Ectodermal cell (in vitro differentiated cells): ENCODE measurements at regions not wholly inside any gene's neighbourhood (a gene's known extent, or its start where the extent isn't known, plus 50 kb on each side); places are given as distances from the start of the nearest gene placed in this dataset.
A peak's percentile ranks its signal among the peaks of the same experiment; 100 is the strongest.

Source experiments
- H3K27ac ChIP-seq: 2 replicates; pipeline ENCODE4 v1.7.0; 2013; ENCODE audit warnings: mild to moderate bottlenecking, low read depth, low read length; ENCODE audit not compliant: insufficient read depth, poor library complexity, severe bottlenecking
- H3K27me3 ChIP-seq: 2 replicates; pipeline ENCODE4 v1.7.0; 2013; ENCODE audit warnings: mild to moderate bottlenecking, low read length; ENCODE audit not compliant: insufficient read depth, control insufficient read depth, poor library complexity, severe bottlenecking
- H3K36me3 ChIP-seq: one replicate; pipeline ENCODE4 v1.7.0; 2013; ENCODE audit warnings: low read length; ENCODE audit not compliant: control insufficient read depth, insufficient read depth
- H3K4me1 ChIP-seq: one replicate; pipeline ENCODE4 v1.7.0; 2013; ENCODE audit warnings: low read length; ENCODE audit not compliant: control insufficient read depth, insufficient read depth
- H3K4me3 ChIP-seq: 2 replicates; pipeline ENCODE4 v1.7.0; 2013; ENCODE audit warnings: low read depth, low read length, control low read depth; ENCODE audit not compliant: insufficient read depth
- H3K9me3 ChIP-seq: 2 replicates; pipeline ENCODE4 v1.7.0; 2013; ENCODE audit warnings: mild to moderate bottlenecking, low read length, moderate library complexity; ENCODE audit not compliant: control insufficient read depth
- WGBS, 2 experiments: methylation state at CpG; one replicate each; pipeline ENCODE4 v1.1.7; 2013; ENCODE audit warnings: missing lambda C conversion rate in 2 of 2; 5-methylcytosine and 5-hydroxymethylcytosine counted together

DNA sequence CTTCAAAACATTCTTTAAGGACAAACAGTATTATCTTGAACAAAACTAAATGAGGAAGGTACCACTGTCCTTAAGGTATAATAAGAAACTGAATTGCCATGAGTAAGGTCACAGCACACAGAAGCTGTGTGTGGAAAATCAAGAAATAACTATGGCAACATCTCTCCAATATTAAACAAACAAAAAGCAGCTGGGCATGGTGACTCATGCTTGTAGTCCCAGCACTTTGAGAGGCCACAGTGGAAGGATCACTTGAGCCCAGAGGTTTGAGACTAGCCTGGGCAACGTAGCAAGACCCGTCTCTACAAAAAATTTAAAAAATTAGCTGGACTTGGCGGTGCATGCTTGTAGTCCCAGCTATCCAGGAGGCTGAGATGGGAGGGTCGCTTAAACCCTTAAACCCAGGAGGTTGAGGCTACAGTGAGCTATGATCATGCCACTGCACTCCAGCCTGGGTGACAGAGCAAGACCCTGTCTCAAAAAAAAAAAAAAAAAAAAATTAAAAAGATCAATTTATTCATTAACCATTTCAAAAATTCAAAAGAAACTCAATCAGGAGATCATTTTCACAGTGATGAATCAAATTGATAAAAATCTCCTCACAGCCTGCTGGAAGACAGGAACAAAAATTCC lies 195.4 kb downstream of the SKIDA1 start:
- 94 to 97% methylated on average over 4 of the region's 4 CpGs for WGBS, 2 experiments
- no peaks in the 10 kb centered on the region for H3K27me3 ChIP-seq
- H3K4me1 ChIP-seq, result peaks cover 7% of the 10 kb centered on the region
- no peak overlapping the region for H3K27ac ChIP-seq
- H3K9me3 ChIP-seq, result no peaks in the 10 kb centered on the region
- no peak overlapping the region for H3K4me3 ChIP-seq
- H3K36me3 ChIP-seq, result no peaks in the 10 kb centered on the region

DNA sequence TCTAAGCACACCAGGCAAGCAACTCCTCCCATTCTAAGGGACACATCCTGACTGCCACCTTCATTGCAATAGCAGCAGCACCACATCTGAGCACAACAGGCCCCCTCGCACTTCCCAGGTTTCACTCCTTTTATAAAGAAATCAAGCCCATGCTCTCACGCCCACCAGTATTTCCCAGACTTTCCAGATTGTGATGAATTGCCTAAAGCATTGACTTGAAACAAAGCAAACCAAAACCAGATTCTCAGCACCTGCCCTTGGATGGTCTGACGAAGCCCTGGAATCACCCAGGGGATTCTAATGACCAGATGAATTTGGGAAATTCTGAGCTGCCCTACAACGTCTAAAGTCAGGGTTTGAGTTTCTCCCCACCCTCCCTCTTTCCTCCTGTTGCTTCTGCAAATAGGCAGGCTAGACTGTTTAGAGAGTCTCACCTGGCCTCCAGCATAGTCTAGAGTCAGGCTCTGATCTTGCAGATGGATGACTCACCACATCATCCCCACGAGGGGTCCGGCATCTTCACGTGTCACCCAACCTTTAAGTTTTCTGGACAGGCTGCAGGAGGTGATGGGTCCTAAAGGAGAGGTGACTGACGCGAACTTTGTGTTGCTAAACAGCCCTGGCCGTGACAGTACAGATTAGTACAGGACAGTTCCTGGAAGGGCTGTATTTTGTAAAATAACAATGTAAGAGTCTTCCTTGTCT lies 198.0 kb downstream of the SKIDA1 start:
- Histone ChIP-seq H3K4me3 (no peak overlapping the region), H3K27ac (peak overlapping the region; percentile 3), H3K4me1 (peaks cover 7% of the 10 kb centered on the region), H3K9me3 (no peaks in the 10 kb centered on the region), H3K36me3 (no peaks in the 10 kb centered on the region), H3K27me3 (no peaks in the 10 kb centered on the region)
- WGBS, 2 experiments, result 66 to 76% methylated on average over 10 of the region's 10 CpGs

DNA sequence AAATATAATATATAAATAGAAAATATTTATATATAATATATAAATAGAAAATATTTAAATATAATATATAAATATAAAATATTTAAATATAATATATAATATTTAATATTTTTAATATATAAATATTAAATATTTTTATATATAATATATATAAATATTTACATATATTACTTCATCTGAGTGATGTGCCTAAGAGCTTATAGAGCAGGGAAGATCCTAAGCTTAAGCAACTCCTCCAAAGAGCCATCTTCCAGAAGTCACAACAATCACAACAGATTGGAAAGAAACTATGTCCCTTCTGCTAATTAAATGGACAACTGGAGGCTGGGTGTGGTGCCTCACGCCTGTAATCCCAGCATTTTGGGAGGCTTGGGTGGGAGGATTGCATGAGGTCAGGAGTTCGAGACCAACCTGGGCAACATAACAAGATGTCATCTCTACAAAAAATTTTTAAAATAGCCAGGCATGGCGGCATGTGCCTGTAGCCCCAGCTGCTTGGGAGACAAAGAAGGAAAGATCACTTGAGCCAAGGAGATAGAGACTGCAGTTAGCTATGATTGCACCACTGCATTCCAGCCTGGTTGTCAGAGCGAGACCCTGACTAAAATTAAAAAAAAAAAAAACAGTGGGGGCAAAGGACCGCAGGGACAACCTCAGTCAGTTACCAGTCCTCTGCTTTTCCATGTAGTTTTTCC lies 198.7 kb downstream of the SKIDA1 start:
- 82 to 88% methylated on average over 5 of the region's 5 CpGs for WGBS, 2 experiments
- Histone ChIP-seq H3K9me3 (no peaks in the 10 kb centered on the region), H3K27me3 (no peaks in the 10 kb centered on the region), H3K4me1 (peaks cover 7% of the 10 kb centered on the region), H3K27ac (peak overlapping the region; percentile 3), H3K36me3 (no peaks in the 10 kb centered on the region), H3K4me3 (no peak overlapping the region)

DNA sequence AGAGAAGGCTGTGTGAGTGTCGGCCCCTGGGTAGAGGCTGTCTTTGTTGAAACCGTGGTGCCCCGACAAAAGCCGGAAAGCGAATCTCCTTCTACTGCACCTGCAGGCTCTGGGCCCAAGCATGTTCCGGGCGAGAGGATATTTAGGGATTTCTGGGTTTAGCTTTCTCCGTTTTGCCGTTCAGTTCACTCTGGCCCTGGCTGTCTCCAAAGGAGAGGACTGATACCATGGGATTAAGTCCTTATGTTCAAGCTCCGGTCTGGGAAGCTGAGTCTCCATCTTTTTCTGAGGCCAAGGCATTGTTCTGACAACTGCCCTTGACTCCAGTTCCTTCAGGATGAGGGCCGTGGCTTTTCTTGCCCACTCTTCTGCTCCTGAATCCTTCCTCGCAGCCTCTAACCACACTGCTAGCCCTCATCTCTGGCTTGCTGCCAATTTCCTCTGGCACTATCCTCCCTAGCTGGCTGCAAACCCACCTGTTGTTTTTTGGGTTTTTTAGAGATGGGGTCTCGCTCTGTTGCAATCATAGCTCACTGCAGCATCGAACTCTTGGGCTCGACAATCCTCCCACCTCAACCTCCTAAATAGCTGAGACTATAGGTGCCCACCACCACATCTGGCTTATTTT lies 206.8 kb downstream of the SKIDA1 start:
- Histone ChIP-seq H3K9me3 (no peaks in the 10 kb centered on the region), H3K27ac (no peak overlapping the region), H3K36me3 (no peaks in the 10 kb centered on the region), H3K4me3 (no peak overlapping the region), H3K27me3 (no peaks in the 10 kb centered on the region), H3K4me1 (peaks cover 33% of the 10 kb centered on the region)
- WGBS, 2 experiments, result 80 to 83% methylated on average over 15 of the region's 15 CpGs

DNA sequence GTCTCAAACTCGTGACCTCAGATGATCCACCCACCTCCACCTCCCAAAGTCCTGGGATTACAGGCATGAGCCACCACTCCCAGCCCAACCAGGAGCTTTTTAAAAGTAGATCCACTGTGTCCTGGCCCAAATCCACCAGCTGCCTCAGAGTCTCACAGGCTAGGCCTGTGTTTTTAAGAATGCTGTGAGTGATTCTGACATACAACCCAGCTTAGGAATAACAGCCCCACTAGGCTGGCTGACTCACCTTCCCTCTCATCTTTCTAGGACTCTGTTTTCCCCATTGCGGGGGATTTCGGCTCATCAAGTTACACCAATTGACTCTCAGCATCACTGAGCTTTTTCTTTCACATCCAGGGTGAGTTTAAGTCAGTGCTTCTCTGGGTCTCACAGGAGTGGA lies 207.6 kb downstream of the SKIDA1 start:
- no peaks in the 10 kb centered on the region for H3K36me3 ChIP-seq
- H3K27ac ChIP-seq, result no peak overlapping the region
- H3K27me3 ChIP-seq, result no peaks in the 10 kb centered on the region
- H3K9me3 ChIP-seq, result no peaks in the 10 kb centered on the region
- peaks cover 40% of the 10 kb centered on the region for H3K4me1 ChIP-seq
- H3K4me3 ChIP-seq, result no peak overlapping the region
- WGBS, 2 experiments, result 85 to 91% methylated on average over 3 of the region's 3 CpGs

DNA sequence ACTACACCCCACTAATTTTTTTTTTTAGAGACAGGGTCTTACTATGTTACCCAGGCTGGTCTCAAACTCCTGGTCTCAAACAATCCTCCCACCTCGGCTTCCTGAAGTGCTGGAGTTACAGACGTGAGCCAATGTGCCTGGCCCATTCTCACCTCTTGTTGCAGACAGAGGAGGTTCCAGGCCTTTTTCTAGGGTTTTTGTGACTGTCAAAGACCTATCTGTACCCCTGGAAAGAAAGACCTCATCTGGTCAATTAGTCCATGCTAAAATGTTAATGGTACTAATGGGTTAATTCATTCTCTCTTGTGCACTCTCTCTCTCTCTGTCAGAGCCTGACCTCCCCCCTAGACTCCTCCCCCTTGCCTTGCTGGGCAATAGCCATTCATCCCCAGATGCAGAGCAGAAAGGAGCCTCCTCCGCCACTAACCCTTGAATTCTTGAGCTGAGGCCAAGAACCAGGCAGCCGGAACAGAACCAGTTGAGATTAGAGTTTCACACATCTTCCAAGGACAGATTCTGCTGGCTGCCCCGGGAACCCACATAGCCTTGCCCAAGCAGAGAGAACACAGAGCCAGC lies 209.7 kb downstream of the SKIDA1 start:
- Histone ChIP-seq H3K36me3 (no peaks in the 10 kb centered on the region), H3K4me1 (peaks cover 44% of the 10 kb centered on the region), H3K27me3 (no peaks in the 10 kb centered on the region), H3K9me3 (no peaks in the 10 kb centered on the region), H3K27ac (peak overlapping the region; percentile 84), H3K4me3 (no peak overlapping the region)
- 10 to 13% methylated on average over 5 of the region's 5 CpGs for WGBS, 2 experiments

DNA sequence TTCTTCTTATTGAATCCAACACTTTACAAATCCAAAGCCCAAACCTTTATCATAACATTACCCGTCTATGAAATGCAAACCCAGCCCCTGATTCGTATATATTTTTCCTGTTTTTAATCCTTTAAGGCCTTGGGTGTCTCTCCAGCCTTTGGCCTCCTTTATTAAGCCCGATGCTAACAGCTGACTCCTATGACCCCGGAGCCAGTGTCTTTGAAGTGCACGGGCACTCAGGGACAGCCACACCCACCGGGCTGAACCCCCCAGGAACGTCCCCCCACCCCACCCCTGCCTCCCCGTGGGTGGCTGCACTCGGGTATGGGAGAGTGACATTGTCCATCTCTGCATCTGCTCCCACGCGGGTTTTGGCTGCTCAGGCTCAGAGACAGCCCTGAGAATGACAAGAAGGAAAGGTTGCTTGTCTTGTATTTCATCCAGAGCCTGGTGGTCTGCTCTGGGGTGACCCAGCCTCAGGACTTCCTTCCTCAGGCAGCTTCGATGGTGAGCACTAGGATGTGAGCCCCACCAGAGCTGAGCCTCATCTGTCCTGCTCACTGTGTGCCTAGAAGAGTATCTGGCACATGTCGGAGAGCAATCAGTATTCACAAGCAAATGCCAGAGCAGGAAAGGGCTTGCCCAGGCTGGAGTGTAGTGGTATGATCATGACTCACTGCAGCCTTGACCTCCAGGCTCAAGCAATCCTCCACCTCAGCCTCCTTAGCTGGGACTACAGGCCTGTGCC lies 210.4 kb downstream of the SKIDA1 start:
- H3K4me1 ChIP-seq, result peaks cover 44% of the 10 kb centered on the region
- H3K27me3 ChIP-seq, result no peaks in the 10 kb centered on the region
- no peak overlapping the region for H3K4me3 ChIP-seq
- H3K36me3 ChIP-seq, result no peaks in the 10 kb centered on the region
- WGBS, 2 experiments, result 25% methylated on average over 12 to 13 of the region's 13 CpGs
- peak overlapping the region; percentile 84 for H3K27ac ChIP-seq
- H3K9me3 ChIP-seq, result no peaks in the 10 kb centered on the region

DNA sequence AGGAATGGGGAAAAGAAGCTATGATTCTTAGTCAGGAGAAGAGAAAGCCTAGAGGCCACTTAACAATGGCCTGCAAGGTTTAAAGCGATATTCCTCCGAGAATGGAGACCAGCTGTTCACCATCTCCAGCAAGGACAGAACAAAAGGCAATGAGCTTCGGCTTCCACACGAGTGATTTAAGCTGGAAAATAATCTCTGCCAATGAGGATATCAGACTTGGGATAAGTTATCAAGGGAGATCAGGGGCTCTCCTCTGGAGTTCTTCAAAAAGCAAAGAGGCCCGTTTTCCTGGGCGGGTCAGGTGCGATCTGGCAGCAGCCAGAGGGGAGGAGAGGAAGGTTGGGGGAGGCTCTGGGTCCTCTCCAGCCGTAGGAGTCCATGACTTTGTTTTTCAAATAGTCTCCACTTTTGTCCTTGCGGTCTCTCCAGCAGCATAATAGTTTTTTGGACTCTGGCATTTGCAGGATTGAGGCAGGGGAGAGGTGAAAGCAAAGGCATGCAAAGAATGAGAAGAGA lies 211.3 kb downstream of the SKIDA1 start:
- Histone ChIP-seq H3K27ac (peak overlapping the region; percentile 84), H3K36me3 (no peaks in the 10 kb centered on the region), H3K9me3 (no peaks in the 10 kb centered on the region), H3K4me3 (no peak overlapping the region), H3K4me1 (peaks cover 44% of the 10 kb centered on the region), H3K27me3 (no peaks in the 10 kb centered on the region)
- WGBS, 2 experiments, result 12 to 20% methylated on average over 9 of the region's 9 CpGs

DNA sequence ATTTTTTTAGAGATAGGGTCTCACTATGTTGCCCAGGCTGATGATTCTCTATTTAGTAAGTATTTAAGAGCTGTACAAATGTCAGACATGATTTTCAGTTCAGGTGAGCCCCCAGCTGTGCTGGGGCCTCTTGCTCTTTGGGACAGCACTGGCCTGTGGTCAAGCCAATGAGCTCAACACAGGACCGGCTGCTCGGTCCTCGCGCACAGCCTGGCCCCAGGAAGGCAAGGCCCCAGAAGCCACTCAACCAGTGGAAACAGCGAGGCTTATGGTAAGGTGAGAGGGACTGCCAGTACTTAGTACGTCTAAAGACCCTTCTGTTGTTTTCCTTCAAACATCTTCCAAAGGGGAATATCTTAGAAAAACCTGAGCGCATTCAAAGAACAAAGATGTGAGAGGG lies 211.8 kb downstream of the SKIDA1 start:
- Histone ChIP-seq H3K27ac (peak overlapping the region; percentile 84), H3K4me1 (peaks cover 39% of the 10 kb centered on the region), H3K36me3 (no peaks in the 10 kb centered on the region), H3K27me3 (no peaks in the 10 kb centered on the region), H3K9me3 (no peaks in the 10 kb centered on the region), H3K4me3 (no peak overlapping the region)
- 86 to 88% methylated on average over 7 of the region's 7 CpGs for WGBS, 2 experiments
